ENCODE measurements at regions not wholly inside any gene's neighbourhood (a gene's known extent, or its start where the extent isn't known, plus 50 kb on each side); places are given as distances from the start of the nearest gene placed in this dataset.

DNA sequence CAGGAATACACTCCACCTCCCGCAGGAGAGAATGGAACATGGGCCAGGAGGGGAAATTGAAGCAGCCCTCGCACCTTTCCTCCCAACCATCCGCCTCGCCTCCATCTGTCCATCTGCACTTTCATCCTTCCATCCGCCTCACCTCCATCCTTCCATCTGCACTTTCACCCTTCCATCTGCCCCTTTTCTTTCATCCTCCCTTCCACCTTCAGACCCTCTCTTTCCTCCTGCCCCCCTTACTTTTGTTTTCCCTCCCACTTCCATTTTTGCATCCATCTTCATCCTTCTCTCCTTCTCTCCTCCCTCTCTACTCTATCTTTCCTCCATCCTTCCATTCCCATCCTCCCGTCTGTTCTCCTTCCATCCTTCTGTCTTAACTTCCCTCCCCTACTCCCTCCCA, 92.2 kb upstream of the ZNF536 start:
- TF ChIP-seq, protein P1, sequence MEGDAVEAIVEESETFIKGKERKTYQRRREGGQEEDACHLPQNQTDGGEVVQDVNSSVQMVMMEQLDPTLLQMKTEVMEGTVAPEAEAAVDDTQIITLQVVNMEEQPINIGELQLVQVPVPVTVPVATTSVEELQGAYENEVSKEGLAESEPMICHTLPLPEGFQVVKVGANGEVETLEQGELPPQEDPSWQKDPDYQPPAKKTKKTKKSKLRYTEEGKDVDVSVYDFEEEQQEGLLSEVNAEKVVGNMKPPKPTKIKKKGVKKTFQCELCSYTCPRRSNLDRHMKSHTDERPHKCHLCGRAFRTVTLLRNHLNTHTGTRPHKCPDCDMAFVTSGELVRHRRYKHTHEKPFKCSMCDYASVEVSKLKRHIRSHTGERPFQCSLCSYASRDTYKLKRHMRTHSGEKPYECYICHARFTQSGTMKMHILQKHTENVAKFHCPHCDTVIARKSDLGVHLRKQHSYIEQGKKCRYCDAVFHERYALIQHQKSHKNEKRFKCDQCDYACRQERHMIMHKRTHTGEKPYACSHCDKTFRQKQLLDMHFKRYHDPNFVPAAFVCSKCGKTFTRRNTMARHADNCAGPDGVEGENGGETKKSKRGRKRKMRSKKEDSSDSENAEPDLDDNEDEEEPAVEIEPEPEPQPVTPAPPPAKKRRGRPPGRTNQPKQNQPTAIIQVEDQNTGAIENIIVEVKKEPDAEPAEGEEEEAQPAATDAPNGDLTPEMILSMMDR (IDR thresholded peaks at IDR 0.05; ENCODE audit: low read length), result no peak
- TF ChIP-seq EZH2 (optimal IDR thresholded peaks at IDR 0.05; ENCODE audit: low read depth, low read length), result no peak

Data from MM.1S (cell line).